ENCODE measurements at regions not wholly inside any gene's neighbourhood (a gene's known extent, or its start where the extent isn't known, plus 50 kb on each side); places are given as distances from the start of the nearest gene placed in this dataset.

DNA sequence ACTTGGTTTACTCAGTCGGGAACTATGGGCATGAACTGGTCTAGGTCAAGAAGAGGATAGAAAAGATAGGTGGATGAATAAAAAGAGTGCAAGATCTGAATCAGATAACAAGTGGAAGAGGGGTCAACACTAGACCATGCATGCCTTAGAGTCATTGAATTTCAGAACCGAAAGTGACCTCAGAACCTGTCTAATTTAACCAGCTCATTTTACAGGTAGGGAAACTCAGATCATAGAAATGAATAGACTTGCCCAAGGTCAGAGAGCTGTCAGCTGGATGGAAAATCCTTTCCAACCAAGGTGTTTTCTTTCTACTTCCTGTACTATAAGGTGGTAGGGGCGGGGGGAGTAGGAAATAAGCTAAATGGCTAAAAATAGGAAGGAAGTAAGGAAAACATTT is 121.4 kb upstream of the ADGRF1 start:
- no peak for ATAC-seq
- no peaks in the 10 kb centered on the region for H3K27me3 ChIP-seq
- no peak overlapping the region for H3K27ac ChIP-seq
- TF ChIP-seq, protein P1, sequence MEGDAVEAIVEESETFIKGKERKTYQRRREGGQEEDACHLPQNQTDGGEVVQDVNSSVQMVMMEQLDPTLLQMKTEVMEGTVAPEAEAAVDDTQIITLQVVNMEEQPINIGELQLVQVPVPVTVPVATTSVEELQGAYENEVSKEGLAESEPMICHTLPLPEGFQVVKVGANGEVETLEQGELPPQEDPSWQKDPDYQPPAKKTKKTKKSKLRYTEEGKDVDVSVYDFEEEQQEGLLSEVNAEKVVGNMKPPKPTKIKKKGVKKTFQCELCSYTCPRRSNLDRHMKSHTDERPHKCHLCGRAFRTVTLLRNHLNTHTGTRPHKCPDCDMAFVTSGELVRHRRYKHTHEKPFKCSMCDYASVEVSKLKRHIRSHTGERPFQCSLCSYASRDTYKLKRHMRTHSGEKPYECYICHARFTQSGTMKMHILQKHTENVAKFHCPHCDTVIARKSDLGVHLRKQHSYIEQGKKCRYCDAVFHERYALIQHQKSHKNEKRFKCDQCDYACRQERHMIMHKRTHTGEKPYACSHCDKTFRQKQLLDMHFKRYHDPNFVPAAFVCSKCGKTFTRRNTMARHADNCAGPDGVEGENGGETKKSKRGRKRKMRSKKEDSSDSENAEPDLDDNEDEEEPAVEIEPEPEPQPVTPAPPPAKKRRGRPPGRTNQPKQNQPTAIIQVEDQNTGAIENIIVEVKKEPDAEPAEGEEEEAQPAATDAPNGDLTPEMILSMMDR (IDR thresholded peaks at IDR 0.05) = no peak
- TF ChIP-seq EP300 (IDR thresholded peaks at IDR 0.05) (no peak), POLR2AphosphoS5 (IDR thresholded peaks at IDR 0.05) (no peak), POLR2A (IDR thresholded peaks at IDR 0.05) (no peak)
- H3K4me3 ChIP-seq = no peak overlapping the region
- WGBS, 2 donors (ENCODE audit: low coverage in 1 of 2) = 47 to 90% methylated on average over 3 of the region's 3 CpGs
- H3K4me1 ChIP-seq = no peaks in the 10 kb centered on the region
- H3K9me3 ChIP-seq = no peaks in the 10 kb centered on the region
- no peaks in the 10 kb centered on the region for H3K36me3 ChIP-seq

DNA sequence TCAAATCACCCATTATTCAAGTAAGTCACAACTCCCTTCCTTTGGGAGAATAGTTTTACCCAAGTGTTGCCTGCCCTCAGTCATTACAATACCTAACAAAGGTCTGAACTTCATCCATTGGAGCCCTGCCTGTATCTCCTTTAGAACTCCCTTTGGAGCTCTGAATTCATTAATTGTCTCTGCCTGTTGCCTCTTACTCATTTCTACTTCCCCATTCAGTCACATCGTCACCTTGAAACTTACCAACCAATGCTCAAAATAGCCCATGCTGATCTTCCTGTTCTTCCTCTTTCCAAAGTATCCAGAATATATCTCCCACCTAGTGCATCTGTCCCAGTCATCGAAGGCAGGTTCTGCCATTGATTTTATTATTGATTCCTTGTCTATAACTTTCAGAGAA is 120.7 kb upstream of the ADGRF1 start:
- Histone ChIP-seq H3K9me3 (no peaks in the 10 kb centered on the region), H3K36me3 (no peaks in the 10 kb centered on the region), H3K27ac (no peak overlapping the region), H3K4me3 (no peak overlapping the region), H3K27me3 (no peaks in the 10 kb centered on the region), H3K4me1 (no peaks in the 10 kb centered on the region)
- TF ChIP-seq POLR2A (IDR thresholded peaks at IDR 0.05) = no peak
- TF ChIP-seq POLR2AphosphoS5 (IDR thresholded peaks at IDR 0.05) = no peak
- TF ChIP-seq EP300 (IDR thresholded peaks at IDR 0.05) = no peak
- 72 to 100% methylated on average over 2 of the region's 2 CpGs for WGBS, 2 donors (ENCODE audit: low coverage in 1 of 2)
- ATAC-seq = no peak

DNA sequence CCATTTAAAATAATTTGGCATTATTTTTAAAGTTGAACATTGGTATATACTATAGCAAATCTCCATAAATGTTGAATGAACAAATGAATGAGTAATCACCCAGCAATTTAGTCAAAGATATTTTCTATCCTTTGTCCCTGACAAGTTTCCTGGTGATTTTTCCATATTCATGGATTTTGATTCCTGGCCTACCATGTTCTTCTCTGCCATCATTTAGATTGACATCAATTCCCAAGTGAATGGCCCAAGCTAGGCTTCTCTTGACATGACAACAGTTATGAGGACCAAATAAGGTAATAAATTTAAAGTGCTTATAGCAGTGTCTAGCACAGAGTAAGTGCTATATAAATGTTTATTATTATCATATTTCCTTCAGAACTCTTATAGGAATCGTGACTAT is 120.1 kb upstream of the ADGRF1 start:
- TF ChIP-seq POLR2A (IDR thresholded peaks at IDR 0.05) = no peak
- TF ChIP-seq, protein P1 (IDR thresholded peaks at IDR 0.05) = no peak
- no peaks in the 10 kb centered on the region for H3K9me3 ChIP-seq
- no peak for ATAC-seq
- no peak overlapping the region for H3K4me3 ChIP-seq
- H3K4me1 ChIP-seq = no peaks in the 10 kb centered on the region
- 63 to 83% methylated on average over 1 of the region's 1 CpG for WGBS, 2 donors (ENCODE audit: low coverage in 1 of 2)
- no peaks in the 10 kb centered on the region for H3K36me3 ChIP-seq
- no peak overlapping the region for H3K27ac ChIP-seq
- no peaks in the 10 kb centered on the region for H3K27me3 ChIP-seq

DNA sequence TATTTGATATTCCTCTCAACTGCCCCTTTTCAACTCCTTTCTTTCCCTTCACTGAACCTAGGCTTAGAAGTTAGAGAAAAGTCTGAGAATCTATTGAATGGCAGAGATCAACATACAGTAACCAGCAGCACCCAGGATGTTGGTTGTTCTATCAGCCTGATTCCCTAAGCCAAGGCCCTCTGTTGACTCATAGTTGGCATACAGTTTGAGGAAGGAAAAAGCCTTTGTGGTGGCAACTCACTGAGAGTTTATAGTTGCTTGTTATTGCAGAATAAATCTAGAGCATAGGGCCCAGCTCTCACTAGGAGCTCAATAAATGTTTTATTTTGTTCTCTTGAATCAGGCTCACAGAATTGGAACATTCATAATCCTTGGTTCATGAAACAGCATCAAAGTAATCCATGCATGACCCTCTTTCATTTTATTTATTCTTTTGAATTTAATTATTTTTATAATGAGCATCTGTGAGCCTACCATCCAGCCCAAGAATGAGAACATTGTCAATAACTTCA is 119.1 kb upstream of the ADGRF1 start:
- Histone ChIP-seq H3K27me3 (no peaks in the 10 kb centered on the region), H3K4me3 (no peak overlapping the region), H3K9me3 (no peaks in the 10 kb centered on the region), H3K27ac (no peak overlapping the region), H3K4me1 (no peaks in the 10 kb centered on the region), H3K36me3 (no peaks in the 10 kb centered on the region)
- ATAC-seq = peak; percentile 41
- TF ChIP-seq EP300 (IDR thresholded peaks at IDR 0.05) (no peak), POLR2AphosphoS5 (IDR thresholded peaks at IDR 0.05) (no peak), POLR2A (IDR thresholded peaks at IDR 0.05) (no peak)
- TF ChIP-seq, protein P1 (IDR thresholded peaks at IDR 0.05) = no peak

DNA sequence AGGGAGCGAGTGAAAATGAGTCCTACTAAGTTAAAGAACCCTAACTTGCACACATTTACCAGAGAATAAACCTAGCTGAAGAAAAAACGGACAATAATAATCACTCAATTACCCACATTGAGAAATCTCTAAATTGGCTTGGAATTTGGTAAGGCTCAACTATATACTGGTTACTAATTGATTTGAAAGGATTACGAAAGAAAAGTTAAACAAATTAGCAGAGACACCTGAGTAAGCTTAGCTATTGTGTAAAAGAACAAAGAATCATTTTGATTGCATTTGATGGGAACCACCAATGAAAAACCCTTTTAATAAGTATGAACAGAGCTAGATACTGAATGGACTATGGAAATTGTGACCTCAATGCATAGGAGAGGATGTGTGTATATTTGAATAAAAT is 118.6 kb upstream of the ADGRF1 start:
- TF ChIP-seq EP300 (IDR thresholded peaks at IDR 0.05) (no peak), POLR2AphosphoS5 (IDR thresholded peaks at IDR 0.05) (no peak), POLR2A (IDR thresholded peaks at IDR 0.05) (no peak)
- TF ChIP-seq, protein P1 (IDR thresholded peaks at IDR 0.05) = no peak
- 90 to 91% methylated on average over 2 to 3 of the region's 3 CpGs for WGBS, 2 donors (ENCODE audit: low coverage in 1 of 2)
- Histone ChIP-seq H3K36me3 (no peaks in the 10 kb centered on the region), H3K27me3 (no peaks in the 10 kb centered on the region), H3K9me3 (no peaks in the 10 kb centered on the region), H3K27ac (no peak overlapping the region), H3K4me3 (no peak overlapping the region), H3K4me1 (no peaks in the 10 kb centered on the region)
- no peak for ATAC-seq

Measured in gastroesophageal sphincter (tissue), 4 donors.